MM.1S (cell line): ENCODE measurements at regions not wholly inside any gene's neighbourhood (a gene's known extent, or its start where the extent isn't known, plus 50 kb on each side); places are given as distances from the start of the nearest gene placed in this dataset.

Experiments
- EZH2 ChIP-seq: fragments of 300-600 bp; sonication (generic); optimal IDR thresholded peaks from 2 replicates; pipeline ENCODE3; 2017; ENCODE audit warnings: low read depth, mild to moderate bottlenecking, antibody characterized with exemption, low read length, mixed read lengths
- TF ChIP-seq, protein P1 (sequence below): fragments of 300-600 bp; sonication (generic); IDR thresholded peaks from 2 replicates; pipeline ENCODE4 v1.5.1; 2016; ENCODE audit warnings: antibody characterized with exemption, low read length, mixed read lengths

DNA sequence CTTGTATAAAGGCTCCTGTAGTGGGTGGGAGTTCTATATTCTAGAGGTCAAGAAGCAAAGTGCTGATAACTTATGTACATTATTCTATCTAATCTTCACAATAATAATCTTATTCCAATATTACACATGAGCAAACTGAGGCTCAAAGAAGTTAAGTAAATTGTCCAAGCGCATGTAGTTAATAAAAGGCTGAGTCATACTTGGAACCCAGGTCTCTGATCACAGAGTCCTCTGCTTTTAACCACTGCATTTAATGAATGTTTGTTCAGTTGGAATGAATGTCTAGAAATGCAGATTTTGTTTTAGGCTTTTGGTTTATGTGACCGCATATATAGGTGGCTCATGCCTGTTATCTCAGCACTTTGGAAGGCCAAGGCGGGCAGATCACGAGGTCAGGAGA lies 88.4 kb upstream of the PAQR3 start:
- TF ChIP-seq, protein P1, sequence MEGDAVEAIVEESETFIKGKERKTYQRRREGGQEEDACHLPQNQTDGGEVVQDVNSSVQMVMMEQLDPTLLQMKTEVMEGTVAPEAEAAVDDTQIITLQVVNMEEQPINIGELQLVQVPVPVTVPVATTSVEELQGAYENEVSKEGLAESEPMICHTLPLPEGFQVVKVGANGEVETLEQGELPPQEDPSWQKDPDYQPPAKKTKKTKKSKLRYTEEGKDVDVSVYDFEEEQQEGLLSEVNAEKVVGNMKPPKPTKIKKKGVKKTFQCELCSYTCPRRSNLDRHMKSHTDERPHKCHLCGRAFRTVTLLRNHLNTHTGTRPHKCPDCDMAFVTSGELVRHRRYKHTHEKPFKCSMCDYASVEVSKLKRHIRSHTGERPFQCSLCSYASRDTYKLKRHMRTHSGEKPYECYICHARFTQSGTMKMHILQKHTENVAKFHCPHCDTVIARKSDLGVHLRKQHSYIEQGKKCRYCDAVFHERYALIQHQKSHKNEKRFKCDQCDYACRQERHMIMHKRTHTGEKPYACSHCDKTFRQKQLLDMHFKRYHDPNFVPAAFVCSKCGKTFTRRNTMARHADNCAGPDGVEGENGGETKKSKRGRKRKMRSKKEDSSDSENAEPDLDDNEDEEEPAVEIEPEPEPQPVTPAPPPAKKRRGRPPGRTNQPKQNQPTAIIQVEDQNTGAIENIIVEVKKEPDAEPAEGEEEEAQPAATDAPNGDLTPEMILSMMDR, result no peak
- no peak for TF ChIP-seq EZH2
